Esophagus muscularis mucosa (tissue), 3 donors: ENCODE measurements at regions not wholly inside any gene's neighbourhood (a gene's known extent, or its start where the extent isn't known, plus 50 kb on each side); places are given as distances from the start of the nearest gene placed in this dataset.

ENCODE experiments used
- CTCF ChIP-seq, 3 experiments: fragments of 200-600 bp in 2 of 3; fragments of 450-650 bp in 1 of 3; sonication (generic) in 2 of 3; IDR thresholded peaks; one replicate each; pipeline ENCODE4 v1.5.1; 2017 to 2019; ENCODE audit warnings: antibody characterized with exemption in 3 of 3, mild to moderate bottlenecking in 2 of 3, moderate library complexity in 1 of 3
- POLR2A ChIP-seq: fragments of 450-650 bp; IDR thresholded peaks from one replicate; pipeline ENCODE4 v1.6.1; 2017; ENCODE audit warnings: antibody characterized with exemption, moderate library complexity, mild to moderate bottlenecking, low read depth

GRCh38 chr3:16670191-16670590 is 65.0 kb upstream of the DAZL start:
- no peak for TF ChIP-seq CTCF (IDR thresholded peaks at IDR 0.05)
- TF ChIP-seq POLR2A: no peak
